Activated CD4-positive, alpha-beta T cell treated with anti-CD3 and anti-CD28 coated beads, Interleukin-2, amount 50 U/mL, for 1 hour (primary cell): ENCODE measurements at regions not wholly inside any gene's neighbourhood (a gene's known extent, or its start where the extent isn't known, plus 50 kb on each side); places are given as distances from the start of the nearest gene placed in this dataset.

Source experiments
- DNase-seq: peaks from one replicate; pipeline ENCODE4 v3.0.0-alpha.2; 2020

DNA sequence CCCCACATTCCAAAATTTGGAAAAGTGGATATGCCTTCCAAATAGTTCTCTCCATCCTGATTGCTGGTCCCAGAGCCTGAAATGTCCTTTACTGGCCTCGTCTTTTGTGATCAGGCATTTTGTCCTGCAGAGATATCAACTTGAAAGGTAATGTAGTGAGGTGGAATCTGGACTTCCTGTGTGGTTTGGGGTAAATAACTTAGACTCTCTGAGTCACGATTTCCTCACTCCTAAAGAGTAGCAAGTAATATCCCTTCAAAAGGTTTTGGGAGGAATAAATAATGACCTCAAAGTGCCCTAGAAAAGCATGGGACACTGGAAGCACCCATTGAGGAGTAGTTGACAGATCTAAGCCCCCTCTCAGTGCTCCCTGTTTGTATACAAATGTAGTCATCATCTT, 426.6 kb downstream of the OMA1 start:
- no peak for DNase-seq

GRCh38 chr1:58116284-58116683, 430.2 kb downstream of the OMA1 start:
- no peak for DNase-seq

DNA sequence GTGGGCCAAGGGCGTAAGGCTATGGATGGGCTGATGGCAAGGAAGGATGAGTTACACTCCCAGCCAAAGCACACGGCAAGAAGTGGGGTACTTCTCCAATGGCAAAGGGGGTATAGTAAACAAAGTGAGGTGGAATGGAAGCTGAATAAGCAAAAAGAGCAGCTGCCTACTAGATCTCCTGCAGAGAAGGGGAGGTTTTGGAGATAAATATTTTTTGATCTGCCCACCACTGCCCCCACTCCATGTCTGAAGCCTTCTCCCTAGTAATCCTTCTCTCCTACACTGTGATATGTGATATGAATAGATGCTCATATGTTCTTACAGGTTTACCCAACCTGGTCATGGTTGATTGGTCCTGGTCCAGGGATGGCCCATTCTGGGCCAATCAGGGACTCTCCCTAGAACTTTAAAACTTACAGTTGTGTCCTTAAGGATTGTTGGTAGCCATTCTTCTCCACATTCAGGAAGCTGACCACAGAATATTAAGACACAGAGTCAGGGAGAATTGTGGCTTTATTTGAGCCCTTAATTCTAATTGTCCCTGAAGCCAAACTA, 436.8 kb downstream of the OMA1 start:
- no peak for DNase-seq

GRCh38 chr1:58108783-58109182, 437.7 kb downstream of the OMA1 start:
- no peak for DNase-seq

GRCh38 chr1:58107943-58108342, 438.6 kb downstream of the OMA1 start:
- DNase-seq, result no peak

- DNase-seq, result no peak
Measured at GRCh38 chr1:58104960-58105359, 441.6 kb downstream of the OMA1 start.

DNA sequence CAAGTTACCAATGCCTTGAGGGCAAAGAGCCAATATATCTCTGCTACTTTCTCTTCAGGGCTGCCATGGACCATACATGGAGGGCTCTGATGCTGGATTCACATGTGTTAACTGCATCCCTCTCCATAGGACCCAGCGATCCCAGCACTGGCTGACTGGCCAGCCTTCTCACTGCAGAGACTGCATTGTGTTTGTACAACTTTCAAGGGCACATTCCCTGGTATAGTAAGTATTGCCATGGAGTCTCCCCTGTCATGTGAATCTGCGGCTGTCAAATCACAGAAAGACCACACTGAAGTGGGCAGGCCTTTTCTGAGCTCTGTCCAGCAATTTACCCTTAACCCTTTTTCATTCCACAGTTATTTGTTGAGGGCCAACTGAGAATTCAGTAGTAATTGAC, 449.8 kb downstream of the OMA1 start:
- no peak for DNase-seq

- no peak for DNase-seq
Measured at GRCh38 chr1:58095183-58095582, 451.3 kb downstream of the OMA1 start.

DNA sequence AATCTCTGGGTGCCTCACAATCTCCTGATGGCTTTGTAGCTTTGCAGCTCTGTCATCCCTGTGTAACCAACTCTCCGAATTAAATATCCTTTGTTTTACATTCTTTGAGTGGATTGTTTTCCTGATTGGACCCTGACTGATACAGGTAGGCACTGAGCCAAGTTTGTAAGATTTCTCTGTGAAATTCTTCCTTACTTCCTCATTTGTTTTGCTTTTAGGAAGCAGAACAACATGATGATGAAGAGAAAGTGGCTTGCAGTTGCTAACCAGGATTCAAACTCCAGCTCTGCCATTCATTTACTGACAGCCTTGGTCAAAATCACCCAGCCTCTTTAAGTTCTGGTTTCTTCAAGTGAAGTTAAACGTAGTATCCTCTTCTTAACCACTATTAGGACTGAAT, 452.3 kb downstream of the OMA1 start:
- no peak for DNase-seq

DNA sequence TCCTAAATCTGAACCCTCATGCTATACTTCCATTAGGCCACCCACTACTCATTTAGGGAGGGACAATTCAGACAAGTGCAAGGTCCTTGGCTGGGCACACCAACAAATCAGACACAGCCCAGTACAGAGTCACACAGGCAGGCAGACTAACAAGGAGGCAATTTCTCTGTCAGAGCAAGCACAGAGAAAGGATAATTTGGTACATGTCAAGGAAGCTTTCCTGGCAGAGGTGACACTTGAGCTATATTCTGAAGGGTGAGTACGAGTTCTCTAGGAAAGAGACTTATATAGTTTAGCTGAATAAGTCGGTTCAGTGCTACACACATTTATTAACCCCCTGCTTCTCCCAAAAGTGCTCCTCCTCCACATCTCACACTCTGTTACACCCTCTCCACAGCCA, 455.9 kb downstream of the OMA1 start:
- no peak for DNase-seq

GRCh38 chr1:58089898-58090534, 456.5 kb downstream of the OMA1 start:
- no peak for DNase-seq

DNA sequence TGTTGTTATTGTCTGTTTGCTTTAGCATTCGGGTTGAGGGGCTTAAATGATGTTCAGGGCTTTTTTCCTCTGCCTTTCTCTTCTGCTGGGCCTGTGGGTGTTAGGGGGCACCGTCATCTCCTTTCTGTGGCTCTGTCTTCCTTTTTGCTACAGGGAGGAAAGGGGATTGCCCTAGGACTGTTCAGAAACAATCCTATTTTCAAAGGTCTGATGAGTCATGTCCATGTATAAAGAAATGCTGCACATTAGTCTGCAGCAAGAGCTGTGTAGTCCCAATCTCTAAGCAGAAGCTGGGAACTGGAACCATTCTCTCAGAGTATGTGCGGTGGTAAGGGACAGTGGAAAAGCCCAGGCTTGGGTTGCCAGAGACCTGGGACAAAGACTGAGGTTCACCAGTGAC, 462.3 kb downstream of the OMA1 start:
- DNase-seq, result no peak

DNA sequence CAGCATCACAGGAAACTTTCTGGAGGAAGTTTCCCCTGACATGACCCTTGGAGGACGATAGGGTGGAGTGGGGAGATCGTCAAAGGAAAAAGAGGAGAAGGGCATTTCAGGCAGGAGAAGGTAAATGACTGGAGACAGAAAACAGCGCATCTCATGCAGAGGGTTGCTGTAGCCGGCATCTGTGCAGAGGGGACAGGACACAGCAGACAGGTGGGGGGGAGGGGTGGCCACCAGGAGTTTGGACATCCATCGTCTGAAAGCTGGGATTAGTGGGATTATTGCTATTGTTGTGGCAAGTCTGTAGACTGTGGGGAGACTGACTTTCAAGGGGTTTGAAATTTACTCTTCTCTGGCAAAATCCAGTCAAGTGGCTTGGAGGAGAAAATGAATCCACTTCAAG, 463.9 kb downstream of the OMA1 start:
- no peak for DNase-seq

GRCh38 chr1:58076258-58076657, 470.3 kb downstream of the OMA1 start:
- DNase-seq, result no peak

DNA sequence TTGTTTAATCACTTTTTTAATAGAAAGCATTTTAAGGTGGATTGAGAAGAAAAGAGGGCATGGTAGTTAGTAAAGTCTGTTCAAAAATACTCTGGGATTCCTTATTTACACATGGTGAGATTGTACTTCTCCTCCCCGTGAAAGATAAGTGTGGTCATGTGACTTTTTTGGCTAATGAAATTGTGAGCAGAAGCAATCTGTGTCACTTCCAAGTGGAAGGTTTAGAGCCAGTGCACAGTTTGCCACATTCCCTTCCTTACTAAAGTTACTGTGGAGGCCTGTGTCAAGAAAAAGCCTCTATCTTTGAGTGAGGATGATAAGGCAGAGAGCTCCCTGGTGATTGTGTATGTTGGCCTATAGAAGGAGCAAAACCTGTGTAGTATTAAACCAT, 471.3 kb downstream of the OMA1 start:
- no peak for DNase-seq

DNA sequence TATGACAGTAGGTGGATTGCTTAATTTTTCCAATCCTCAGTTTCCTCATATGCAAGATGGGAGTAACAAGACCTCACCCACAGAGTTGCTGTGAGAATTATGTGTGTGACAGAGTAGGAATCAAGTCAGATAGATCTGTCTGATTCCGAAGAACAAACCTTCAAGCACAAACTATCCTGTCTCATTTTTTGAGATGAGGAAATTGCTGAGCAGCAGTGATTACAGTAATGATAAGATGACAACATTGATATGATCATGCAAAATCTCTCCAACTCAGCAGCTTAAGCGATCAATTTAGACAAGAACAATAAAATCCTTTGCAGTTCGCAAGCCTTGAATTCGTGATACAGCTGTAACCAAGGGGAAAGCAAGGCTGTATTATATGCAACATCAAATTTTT, 474.1 kb downstream of the OMA1 start:
- no peak for DNase-seq

GRCh38 chr1:58067082-58067481, 479.4 kb downstream of the OMA1 start:
- no peak for DNase-seq

- DNase-seq, result no peak
Measured at GRCh38 chr1:58065520-58065919, 481.0 kb downstream of the OMA1 start.

GRCh38 chr1:58064166-58064565, 482.4 kb downstream of the OMA1 start:
- DNase-seq, result no peak

DNA sequence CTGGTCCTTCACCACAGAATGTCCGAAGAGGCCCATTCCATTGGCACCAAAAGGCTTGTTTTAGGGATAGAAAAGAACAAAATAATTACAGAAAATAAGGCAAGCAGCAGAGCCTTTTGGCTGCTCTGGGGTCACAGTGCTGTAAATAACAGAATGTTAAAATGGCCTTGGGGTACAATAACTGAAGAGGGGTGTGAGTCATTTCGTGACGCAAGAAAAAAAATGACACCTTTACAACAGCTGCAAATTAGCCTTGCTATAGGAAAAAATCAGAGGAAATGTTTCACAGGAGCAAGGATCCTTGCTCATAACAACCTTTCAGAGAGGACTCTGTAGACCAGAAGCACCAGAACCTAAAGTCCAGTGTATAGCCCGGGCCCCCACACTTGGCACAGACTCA, 483.4 kb downstream of the OMA1 start:
- DNase-seq, result no peak

GRCh38 chr1:58062635-58063034, 483.9 kb downstream of the OMA1 start:
- DNase-seq, result no peak

DNA sequence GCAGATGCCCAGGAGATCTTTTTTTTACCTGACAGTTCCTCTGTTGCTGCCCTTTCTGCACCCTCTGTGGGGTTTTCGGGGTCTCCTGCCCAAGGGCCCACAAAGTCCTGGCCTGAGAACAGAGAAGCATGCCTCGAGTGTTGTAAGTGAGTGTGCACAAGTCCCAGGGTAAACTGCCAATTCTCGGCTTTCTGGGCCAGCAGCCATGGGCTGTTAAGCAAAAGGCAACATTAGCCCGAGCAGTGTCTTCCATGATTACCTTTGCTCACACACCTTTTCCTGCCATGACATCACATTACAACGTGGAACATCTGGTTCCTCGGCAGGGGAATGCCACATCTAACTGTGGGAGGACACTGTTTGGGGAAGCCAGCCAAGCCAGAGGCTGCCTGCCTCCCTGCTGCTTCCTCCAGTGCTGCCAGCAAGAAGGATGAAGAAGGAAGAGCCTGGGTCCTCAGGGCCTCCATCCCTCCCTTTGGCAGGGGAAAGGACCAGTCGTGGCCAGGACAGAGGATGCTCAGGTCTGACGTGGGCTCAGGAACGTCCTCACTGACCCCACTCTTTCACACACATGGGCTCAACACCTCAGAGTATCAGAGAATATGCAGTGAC, 485.9 kb downstream of the OMA1 start:
- DNase-seq, result no peak

DNA sequence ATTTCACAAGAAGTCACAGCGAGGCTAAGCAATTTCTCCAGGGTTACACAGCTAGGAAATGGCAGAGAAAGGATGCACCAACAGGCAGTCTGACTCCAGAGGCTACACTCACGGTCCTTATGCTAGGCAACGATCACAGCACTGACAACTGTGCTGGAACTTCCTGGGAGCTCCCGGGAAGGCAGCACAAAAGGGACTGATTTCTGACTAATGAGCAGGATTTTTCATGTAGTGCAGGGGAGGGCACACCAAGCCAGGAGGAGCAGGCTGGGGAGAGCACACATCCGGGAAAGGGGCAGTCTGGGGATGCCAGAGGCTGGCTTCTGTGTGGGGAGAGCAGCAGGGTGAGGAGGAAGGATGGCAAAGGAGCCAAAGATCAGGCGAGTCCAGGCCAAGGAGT, 486.7 kb downstream of the OMA1 start:
- DNase-seq, result no peak

GRCh38 chr1:58058323-58058722, 488.2 kb downstream of the OMA1 start:
- no peak for DNase-seq

DNA sequence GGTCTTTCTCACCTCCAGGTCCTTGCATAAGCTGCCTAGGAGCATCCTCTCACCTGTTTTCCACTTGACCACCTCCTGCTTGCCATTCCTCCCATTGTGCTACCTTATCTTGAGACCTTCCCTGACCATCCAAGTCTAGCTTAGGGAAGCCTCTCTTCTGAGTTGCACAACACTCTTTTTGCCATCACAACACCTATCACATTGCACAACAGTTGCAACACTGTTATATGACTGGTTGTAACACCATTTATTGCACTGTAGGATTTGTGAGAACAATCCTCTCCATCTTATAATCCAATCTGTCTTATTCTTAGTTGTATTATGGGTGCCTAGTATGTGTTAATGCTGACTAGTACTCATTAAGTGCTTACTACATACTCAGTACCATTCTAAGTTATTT, 488.7 kb downstream of the OMA1 start:
- DNase-seq, result no peak
